Peyer's patch (tissue), 4 donors: ENCODE measurements at regions not wholly inside any gene's neighbourhood (a gene's known extent, or its start where the extent isn't known, plus 50 kb on each side); places are given as distances from the start of the nearest gene placed in this dataset.

Experiments
- CTCF ChIP-seq, 6 experiments: fragments of 450-650 bp in 4 of 6; fragments of 200-600 bp in 2 of 6; sonication (generic) in 1 of 6; IDR thresholded peaks; one replicate each; pipeline ENCODE4 v1.5.1; 2017 to 2019; ENCODE audit warnings: antibody characterized with exemption in 6 of 6, mild to moderate bottlenecking in 3 of 6, moderate library complexity in 1 of 6
- POLR2A ChIP-seq, 2 donors: fragments of 450-650 bp; IDR thresholded peaks; one replicate each; pipeline ENCODE4 v1.5.1; 2017; ENCODE audit warnings: antibody characterized with exemption in 2 of 2, mild to moderate bottlenecking in 2 of 2, moderate library complexity in 2 of 2

GRCh38 chr3:69579306-69580041, 159.8 kb upstream of the MITF start:
- TF ChIP-seq CTCF (IDR thresholded peaks at IDR 0.05) = no peak
- no peak for TF ChIP-seq POLR2A (IDR thresholded peaks at IDR 0.05)
